ENCODE measurements at regions not wholly inside any gene's neighbourhood (a gene's known extent, or its start where the extent isn't known, plus 50 kb on each side); places are given as distances from the start of the nearest gene placed in this dataset.

DNA sequence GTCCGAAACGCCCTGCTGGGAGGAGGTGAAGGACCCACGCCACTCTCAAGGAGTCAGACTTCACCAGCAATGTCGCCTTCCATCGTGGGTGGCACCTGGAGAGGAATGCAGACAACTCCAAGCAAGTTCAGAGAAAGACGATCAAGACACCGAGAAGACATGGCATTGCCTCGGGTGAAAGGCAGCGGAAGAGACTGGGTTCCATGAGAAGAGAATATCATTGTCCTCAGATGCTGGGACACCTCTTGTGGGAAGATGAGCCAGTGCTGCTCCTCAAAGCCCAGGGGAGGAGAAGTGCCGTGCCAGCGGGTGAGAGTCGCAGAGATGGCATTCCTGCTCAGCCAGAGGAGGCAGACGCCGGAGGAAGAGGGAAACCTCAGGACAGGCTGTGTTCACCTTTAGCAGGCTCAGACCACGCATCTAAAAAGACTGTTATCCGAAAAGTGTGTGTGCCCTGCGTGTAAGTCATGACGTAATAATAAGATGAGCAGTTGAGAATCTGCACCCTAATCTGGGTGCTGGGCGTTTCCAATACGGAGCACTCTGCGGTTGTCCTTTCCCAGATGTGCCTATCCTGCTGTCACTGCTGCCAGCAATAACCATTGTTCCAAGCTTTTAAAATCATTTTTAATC lies 144.6 kb upstream of the SPACA7 start:
- H3K4me3 ChIP-seq (ENCODE audit: low read depth, low read length), result no peak overlapping the region
- no peak for DNase-seq (ENCODE audit: low read depth)
- no peak for TF ChIP-seq MYC (IDR thresholded peaks at IDR 0.05; ENCODE audit: low read depth, low read length)
- TF ChIP-seq POLR2A (IDR thresholded peaks at IDR 0.05; ENCODE audit: extremely low read depth, insufficient read length), result no peak
- TF ChIP-seq MAX (IDR thresholded peaks at IDR 0.05; ENCODE audit: low read depth, low read length), result no peak
- TF ChIP-seq, protein P1, sequence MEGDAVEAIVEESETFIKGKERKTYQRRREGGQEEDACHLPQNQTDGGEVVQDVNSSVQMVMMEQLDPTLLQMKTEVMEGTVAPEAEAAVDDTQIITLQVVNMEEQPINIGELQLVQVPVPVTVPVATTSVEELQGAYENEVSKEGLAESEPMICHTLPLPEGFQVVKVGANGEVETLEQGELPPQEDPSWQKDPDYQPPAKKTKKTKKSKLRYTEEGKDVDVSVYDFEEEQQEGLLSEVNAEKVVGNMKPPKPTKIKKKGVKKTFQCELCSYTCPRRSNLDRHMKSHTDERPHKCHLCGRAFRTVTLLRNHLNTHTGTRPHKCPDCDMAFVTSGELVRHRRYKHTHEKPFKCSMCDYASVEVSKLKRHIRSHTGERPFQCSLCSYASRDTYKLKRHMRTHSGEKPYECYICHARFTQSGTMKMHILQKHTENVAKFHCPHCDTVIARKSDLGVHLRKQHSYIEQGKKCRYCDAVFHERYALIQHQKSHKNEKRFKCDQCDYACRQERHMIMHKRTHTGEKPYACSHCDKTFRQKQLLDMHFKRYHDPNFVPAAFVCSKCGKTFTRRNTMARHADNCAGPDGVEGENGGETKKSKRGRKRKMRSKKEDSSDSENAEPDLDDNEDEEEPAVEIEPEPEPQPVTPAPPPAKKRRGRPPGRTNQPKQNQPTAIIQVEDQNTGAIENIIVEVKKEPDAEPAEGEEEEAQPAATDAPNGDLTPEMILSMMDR (IDR thresholded peaks at IDR 0.05; ENCODE audit: low read depth, low read length), result no peak

GRCh38 chr13:112233256-112233655 lies 142.9 kb upstream of the SPACA7 start:
- TF ChIP-seq POLR2A (IDR thresholded peaks at IDR 0.05; ENCODE audit: extremely low read depth, insufficient read length) (no peak), MAX (IDR thresholded peaks at IDR 0.05; ENCODE audit: low read depth, low read length) (no peak), MYC (IDR thresholded peaks at IDR 0.05; ENCODE audit: low read depth, low read length) (no peak)
- TF ChIP-seq, protein P1 (IDR thresholded peaks at IDR 0.05; ENCODE audit: low read depth, low read length), result no peak
- DNase-seq (ENCODE audit: low read depth), result no peak
- H3K4me3 ChIP-seq (ENCODE audit: low read depth, low read length), result no peak overlapping the region

DNA sequence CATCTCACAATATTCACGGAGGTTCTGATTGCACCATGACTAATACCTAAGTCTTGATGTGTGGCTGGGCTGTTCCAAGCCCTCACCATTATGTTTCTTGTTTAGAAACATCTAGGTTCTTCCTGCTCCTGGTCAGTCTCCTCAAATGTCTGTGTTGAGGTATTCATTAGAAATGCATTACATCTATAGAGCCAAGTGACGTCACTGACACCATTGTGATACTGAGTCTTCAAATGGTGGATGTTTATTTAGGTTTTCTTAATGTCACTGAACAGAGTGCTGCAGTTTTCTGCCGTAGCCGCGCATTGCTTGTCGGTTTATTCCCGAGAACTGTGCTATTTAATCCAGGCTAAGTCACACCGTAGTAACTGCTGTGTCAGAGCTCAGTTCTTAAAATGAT lies 142.4 kb upstream of the SPACA7 start:
- DNase-seq (ENCODE audit: low read depth), result no peak

DNA sequence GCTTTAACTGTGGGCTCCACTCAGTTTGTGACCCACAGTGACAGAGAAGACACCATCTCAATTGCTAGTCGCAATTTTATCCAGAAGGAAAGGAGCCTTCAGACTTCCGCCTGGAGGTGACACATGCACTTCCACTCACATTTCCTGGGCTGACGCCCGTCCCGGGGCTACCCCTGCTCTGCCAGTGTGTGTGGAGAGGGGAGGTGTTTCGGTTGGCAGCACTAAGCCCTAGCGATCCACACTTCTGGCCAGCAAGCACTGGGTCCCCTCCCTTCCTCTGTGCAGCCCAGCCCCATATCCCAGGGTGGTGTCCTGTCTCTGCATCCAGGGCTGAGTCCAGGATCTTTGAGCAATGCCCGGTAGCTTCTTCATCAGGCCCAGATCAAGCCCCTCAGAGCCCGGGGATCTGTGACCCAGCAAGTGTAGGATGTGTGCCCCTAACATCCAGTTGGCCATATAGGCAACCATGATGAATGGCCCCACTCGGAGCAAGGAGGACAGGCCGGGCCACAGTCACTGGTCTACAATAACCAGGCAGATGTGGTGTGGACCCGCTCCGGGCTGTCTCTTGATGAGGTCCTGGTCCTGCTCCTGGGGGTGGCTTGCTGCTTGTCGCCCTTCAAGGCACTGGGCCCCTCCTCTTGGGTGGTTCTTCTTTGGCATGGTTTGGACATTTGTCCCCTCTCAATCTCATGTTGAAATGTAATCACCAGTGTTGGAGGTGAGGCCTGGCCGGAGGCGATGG lies 141.9 kb upstream of the SPACA7 start:
- TF ChIP-seq MAX (IDR thresholded peaks at IDR 0.05; ENCODE audit: low read depth, low read length) (no peak), MYC (IDR thresholded peaks at IDR 0.05; ENCODE audit: low read depth, low read length) (no peak), POLR2A (IDR thresholded peaks at IDR 0.05; ENCODE audit: extremely low read depth, insufficient read length) (no peak)
- TF ChIP-seq, protein P1 (IDR thresholded peaks at IDR 0.05; ENCODE audit: low read depth, low read length), result no peak
- no peak overlapping the region for H3K4me3 ChIP-seq (ENCODE audit: low read depth, low read length)
- DNase-seq (ENCODE audit: low read depth), result no peak

More for the DNA sequence above, 142.4 kb upstream of the SPACA7 start:
- TF ChIP-seq MYC (IDR thresholded peaks at IDR 0.05; ENCODE audit: low read depth, low read length) (no peak), MAX (IDR thresholded peaks at IDR 0.05; ENCODE audit: low read depth, low read length) (no peak)
- TF ChIP-seq, protein P1 (IDR thresholded peaks at IDR 0.05; ENCODE audit: low read depth, low read length), result no peak
- H3K4me3 ChIP-seq (ENCODE audit: low read depth, low read length), result no peak overlapping the region

- DNase-seq (ENCODE audit: low read depth), result no peak
- no peak for TF ChIP-seq MYC (IDR thresholded peaks at IDR 0.05; ENCODE audit: low read depth, low read length)
- no peak for TF ChIP-seq POLR2A (IDR thresholded peaks at IDR 0.05; ENCODE audit: extremely low read depth, insufficient read length)
- TF ChIP-seq, protein P1 (IDR thresholded peaks at IDR 0.05; ENCODE audit: low read depth, low read length), result no peak
- TF ChIP-seq MAX (IDR thresholded peaks at IDR 0.05; ENCODE audit: low read depth, low read length), result no peak
- no peak overlapping the region for H3K4me3 ChIP-seq (ENCODE audit: low read depth, low read length)
These were observed 140.1 kb upstream of the SPACA7 start for GRCh38 chr13:112236016-112236415.
